ENCODE measurements at regions not wholly inside any gene's neighbourhood (a gene's known extent, or its start where the extent isn't known, plus 50 kb on each side); places are given as distances from the start of the nearest gene placed in this dataset.

GRCh38 chr5:135246923-135247795, 151.9 kb downstream of the MACROH2A1 start:
- peak; percentile 43 for DNase-seq

- no peak for DNase-seq
Observed at GRCh38 chr5:135246605-135246922, 152.5 kb downstream of the MACROH2A1 start.

- peak; percentile 81 for DNase-seq
Observed at GRCh38 chr5:135245521-135246499, 153.2 kb downstream of the MACROH2A1 start.

GRCh38 chr5:135244620-135245021, 154.4 kb downstream of the MACROH2A1 start:
- DNase-seq, result no peak

DNA sequence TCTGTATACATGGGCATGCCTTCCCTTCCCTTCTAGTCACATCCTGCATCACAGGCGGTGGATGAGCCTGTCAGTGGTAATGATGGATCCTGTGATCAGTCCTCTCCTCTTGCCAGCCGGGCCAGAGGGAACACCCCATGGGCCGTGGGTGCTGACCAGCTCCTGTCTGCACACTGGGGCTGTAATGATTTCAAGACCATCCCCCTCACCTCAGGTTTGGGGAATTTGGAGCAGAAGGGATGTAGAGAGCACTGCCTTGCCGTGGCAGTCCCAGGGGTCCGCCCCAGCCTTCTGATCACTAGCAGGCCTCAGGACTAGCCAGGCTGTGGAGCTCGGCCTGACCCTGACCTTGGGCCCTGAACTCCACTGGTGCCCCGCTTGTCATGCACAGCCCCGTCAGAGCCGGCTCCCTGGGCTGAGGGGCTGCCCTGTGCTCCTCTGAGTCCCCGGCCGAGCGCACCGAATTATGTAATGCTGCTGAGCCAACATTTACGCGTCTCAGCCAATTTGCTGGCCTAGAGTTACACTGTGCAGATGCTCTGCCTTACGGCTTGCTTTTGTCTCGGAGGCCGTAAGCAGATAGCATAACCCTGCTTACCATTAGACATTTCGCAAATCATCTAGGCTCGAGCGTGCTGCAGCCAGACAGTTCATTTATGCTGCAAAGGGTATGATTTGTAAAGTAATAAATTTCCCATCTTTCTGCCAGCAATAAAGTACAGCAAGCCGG, 155.3 kb downstream of the MACROH2A1 start:
- DNase-seq, result no peak

DNA sequence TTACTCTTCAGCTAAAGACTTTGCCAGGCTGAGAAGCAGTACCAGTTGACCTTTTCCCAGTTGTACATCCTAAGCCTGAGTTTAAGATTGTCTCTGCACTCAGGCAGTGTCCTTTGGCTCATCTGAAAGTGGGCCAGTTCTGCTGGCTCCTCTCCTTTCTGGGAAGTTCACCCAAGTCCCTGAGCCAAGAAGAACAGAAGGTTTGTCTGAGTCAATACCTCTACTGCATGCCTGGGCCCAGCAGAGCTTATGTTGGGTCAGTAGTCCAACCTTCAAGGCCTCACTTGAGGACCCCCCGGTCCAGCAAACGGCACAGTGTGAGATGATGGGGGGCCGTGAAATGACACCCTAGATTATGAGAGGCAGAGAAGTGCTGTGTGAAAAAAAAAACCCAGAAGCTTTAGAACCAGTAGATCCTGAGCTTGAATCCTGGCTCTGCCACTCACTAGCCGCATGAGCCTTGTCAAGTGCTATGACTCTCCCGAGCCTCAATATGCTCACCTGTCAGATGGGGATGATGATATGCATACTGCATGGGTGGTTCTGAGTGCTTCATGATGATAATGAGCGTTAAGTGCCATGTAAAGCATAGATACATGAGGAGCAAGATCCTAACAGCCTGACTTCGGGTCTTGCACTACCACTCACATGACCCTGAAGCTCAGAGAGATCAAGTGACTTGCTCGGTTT, 156.0 kb downstream of the MACROH2A1 start:
- no peak for DNase-seq

DNA sequence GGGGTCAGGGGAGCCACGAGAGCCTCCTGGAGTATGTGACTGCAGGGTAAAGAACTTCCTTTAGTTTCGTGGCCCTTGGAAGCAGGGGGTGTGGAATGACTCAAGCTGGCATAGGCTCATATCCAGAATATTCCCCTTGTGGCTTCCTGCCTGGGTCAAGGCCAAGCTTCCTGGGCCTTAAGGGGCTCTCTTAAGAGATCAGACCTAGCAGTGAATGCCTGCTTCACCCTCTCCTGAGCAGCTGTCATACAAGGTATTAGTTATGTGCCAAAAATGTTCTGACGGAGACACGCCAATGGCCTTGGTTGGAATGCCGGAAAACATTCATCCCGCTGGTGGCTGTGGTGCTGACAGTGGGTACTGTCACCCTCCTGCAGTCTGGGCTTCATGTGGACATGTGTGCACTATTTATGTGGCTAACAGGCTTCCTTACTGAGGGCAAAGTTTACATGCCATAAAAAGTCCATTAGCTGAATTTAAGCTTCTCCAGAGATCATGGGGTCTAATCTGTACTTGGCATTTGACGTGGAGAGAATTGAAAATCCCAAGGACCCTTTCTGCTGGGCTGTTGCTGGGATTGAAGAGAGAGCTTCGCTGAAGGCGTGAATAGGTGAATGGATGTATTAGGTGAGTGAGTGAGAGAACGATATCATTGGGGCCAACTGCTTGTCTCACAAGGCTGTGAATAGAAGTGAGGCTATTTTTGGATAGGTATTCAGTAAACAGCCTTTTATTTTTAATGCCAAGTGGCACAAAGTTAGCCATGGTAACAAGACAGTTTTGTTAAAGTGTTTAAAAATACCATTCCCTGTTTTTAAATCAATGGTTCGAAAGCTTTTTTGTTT, 156.8 kb downstream of the MACROH2A1 start:
- DNase-seq, result no peak

DNA sequence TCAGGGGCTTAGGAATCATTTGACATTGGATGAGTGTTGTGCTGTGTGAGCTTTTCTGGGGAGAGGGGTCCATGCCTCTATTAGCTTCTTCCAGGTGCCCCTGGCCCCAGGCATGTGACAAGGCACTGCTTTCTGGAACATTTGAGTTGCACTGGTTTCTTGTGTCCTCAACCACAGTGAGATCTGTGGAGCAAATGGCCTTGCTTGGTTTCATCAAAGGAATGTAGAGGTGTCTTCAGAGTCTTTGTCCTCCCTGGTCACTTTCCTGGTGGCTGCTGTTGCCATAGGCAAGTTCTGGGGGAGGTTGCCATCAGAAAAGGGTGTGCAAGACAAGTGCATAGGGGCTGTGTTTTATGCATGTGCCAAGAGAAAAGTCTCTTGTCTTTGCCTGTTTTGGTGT, 157.5 kb downstream of the MACROH2A1 start:
- DNase-seq, result no peak

- DNase-seq, result no peak
Observed at GRCh38 chr5:135240781-135241360, 158.2 kb downstream of the MACROH2A1 start.

DNA sequence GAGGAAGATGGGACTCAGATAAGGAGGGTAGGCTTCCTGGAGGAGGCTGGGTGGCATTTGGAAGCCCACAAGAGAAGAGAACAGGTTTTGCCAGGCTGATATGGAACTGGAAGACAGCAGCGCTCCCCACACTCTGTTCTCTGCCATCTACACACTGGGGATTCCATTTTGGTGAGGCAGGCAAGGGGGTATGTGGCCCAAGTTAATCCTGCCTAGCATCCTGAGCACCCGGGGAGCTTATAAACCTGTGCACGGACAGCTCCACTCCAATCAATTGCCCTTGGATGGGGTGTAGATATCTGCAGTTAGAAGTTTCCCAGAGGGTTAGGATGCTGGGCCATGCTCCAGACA, 158.8 kb downstream of the MACROH2A1 start:
- DNase-seq, result no peak

DNA sequence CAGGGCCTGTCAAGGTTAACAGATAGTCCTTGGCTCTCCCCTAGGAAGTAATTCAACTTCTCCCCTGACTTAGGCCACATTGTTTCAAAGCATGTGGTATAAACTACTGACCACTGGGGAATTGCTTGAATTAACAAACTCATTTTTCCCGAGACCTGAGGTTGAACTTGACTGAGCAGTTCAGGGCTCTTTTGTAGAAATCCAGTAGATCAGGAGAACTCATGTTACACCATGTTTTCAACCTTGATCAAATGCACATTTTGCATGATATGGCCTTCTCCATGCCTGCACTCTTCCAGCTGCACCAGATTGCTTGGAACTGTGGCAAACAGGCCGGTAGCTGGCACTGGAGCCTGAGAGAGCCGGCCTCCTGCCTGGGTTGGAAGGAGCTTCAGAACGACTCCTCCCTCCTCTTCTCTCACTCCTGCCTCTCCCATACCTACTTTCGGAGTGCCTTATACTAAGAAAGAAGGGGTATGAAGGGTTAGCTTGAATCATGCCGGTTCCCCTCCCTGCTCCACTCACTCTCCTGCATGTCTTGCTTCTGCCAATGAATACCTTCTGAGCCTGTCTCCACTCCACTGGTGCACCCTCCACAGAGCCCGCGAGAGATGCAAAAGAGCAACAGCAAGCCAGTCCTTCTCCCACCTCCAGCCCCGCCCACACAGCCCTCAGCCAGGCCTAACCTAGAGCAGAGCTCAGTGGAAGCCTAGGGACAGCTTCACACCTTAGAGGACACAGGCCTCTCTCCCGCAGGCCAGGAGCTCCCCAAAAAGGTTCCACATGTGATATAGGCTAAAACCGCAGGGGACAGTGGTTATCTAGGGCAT, 159.4 kb downstream of the MACROH2A1 start:
- no peak for DNase-seq

GRCh38 chr5:135238622-135239452, 160.2 kb downstream of the MACROH2A1 start:
- no peak for DNase-seq

- DNase-seq, result no peak
Observed at GRCh38 chr5:135237748-135238103, 161.3 kb downstream of the MACROH2A1 start.

- DNase-seq, result no peak
Observed at GRCh38 chr5:135236908-135237747, 161.9 kb downstream of the MACROH2A1 start.

DNA sequence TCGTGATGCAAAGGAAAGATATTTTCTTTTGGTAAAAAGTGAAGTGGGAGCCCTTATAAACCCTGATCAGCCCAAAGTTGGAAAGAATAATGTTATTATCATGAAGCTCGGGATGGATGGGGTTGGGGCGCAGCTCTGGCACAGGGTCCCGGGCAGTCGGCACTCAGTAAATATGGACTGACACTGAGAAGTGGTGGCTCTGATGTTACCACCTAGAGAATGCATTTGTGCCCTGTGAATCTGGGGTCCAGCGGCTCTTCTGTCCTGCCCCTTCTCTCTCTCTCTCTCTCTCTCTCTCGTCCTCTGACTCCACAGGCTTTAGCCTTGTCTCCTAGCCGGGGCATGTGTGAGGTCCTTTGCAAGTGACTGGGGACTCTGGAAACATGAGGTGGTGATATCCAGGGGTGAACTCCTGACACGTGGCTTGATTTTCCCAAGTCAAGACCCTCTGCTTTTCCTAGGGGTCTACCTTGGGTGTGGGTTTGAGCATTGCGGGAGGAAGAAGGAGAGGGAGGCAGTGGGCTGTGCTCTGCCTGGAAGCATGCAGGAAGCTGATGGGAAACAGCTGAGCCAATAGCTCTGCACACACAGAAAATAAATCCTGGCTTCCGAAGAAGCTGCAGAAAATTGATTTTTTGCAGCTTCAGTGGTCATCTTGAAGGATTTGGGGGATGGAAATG, 162.7 kb downstream of the MACROH2A1 start:
- no peak for DNase-seq

- DNase-seq, result no peak
Observed at GRCh38 chr5:135235551-135236227, 163.3 kb downstream of the MACROH2A1 start.
